Uterus (tissue), 3 donors: ENCODE measurements at regions not wholly inside any gene's neighbourhood (a gene's known extent, or its start where the extent isn't known, plus 50 kb on each side); places are given as distances from the start of the nearest gene placed in this dataset.

Source experiments
- DNase-seq, 2 donors: peaks; one replicate each; pipeline ENCODE4 v3.0.0-alpha.2; 2019 to 2020
- H3K27ac ChIP-seq, 2 donors: fragments of 200-600 bp; sonication (generic); 1 replicate in 1 of 2; 2 replicates in 1 of 2; pipeline ENCODE4 v1.5.1; 2016 to 2018
- H3K27me3 ChIP-seq, 2 donors: fragments of 200-600 bp; sonication (generic); one replicate each; pipeline ENCODE4 v1.5.1; 2018 to 2019; ENCODE audit warnings: control low read depth in 1 of 2
- H3K36me3 ChIP-seq, 2 donors: fragments of 200-600 bp; sonication (generic); one replicate each; pipeline ENCODE4 v1.5.1; 2019; ENCODE audit warnings: control low read depth in 1 of 2
- H3K4me1 ChIP-seq, 2 donors: fragments of 200-600 bp; sonication (generic); one replicate each; pipeline ENCODE4 v1.5.1; 2018 to 2019; ENCODE audit warnings: control low read depth in 1 of 2
- H3K4me3 ChIP-seq, 2 donors: fragments of 200-600 bp; sonication (generic); 1 replicate in 1 of 2; 2 replicates in 1 of 2; pipeline ENCODE4 v1.5.1; 2018 to 2019; ENCODE audit warnings: mild to moderate bottlenecking in 1 of 2
- H3K9me3 ChIP-seq, 2 donors: fragments of 200-600 bp; sonication (generic); one replicate each; pipeline ENCODE4 v1.5.1; 2019; ENCODE audit warnings: control low read depth in 1 of 2
- POLR2A ChIP-seq, 2 donors: fragments of 450-650 bp; IDR thresholded peaks; one replicate each; pipeline ENCODE4 v1.6.1; 2016; ENCODE audit warnings: antibody characterized with exemption in 2 of 2, mild to moderate bottlenecking in 1 of 2, moderate library complexity in 1 of 2
- intact Hi-C: fragments of 100-400 bp; cut with DNase I; formaldehyde crosslinking; loops from one replicate; pipeline ENCODE4 v1.15.1; 2023; ENCODE audit warnings: low total_unique reads
- TF ChIP-seq, protein P1 (sequence below), 4 experiments: fragments of 200-600 bp in 2 of 4; fragments of 450-650 bp in 2 of 4; sonication (generic) in 2 of 4; IDR thresholded peaks; one replicate each; pipeline ENCODE4 v1.5.1; 2016 to 2019; ENCODE audit warnings: antibody characterized with exemption in 4 of 4, mild to moderate bottlenecking in 2 of 4, moderate library complexity in 1 of 4
- donor health status: DM: yes; HTN: yes; CAD: no.

DNA sequence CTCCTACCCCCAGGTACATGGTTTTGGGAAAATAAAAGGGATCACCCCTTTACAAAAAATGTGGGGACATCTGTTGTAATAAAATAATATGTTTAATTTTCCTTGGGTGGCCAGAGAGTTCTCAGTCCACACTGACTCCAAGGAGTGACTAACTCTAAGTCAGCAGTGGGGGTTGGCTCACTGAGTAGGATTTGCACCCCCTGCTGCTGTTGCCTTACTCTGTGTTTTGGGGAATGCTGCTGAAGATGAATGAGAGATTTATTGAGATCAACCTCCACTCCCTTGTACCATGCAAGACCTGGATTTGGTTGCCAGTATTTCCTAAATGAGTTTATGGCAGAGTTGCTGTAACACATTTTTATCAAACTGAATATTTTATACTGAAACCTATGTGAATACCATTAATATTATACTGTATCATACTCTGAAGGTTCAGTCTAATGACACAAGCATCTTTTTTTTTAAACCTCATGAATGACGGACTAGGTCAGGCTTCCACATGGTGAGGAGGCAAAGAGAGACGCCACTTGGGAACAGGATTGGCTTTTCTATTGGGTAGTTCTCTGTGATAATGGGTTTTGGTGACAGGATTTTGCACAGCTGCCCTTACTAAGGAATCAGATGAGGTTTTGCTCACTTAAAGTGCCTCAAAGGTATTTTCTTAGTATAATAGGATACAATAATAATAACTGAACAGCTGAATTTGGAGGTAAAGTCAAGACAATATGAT, 121.3 kb upstream of the OSMR start:
- intact Hi-C loops: no loop called here
- no peaks in the 10 kb centered on the region for H3K9me3 ChIP-seq
- H3K4me3 ChIP-seq: no peak overlapping the region
- no peaks in the 10 kb centered on the region for H3K36me3 ChIP-seq
- no peak overlapping the region for H3K27ac ChIP-seq
- no peaks in the 10 kb centered on the region for H3K4me1 ChIP-seq
- DNase-seq: no peak
- no peak for TF ChIP-seq POLR2A (IDR thresholded peaks at IDR 0.05)
- TF ChIP-seq, protein P1, sequence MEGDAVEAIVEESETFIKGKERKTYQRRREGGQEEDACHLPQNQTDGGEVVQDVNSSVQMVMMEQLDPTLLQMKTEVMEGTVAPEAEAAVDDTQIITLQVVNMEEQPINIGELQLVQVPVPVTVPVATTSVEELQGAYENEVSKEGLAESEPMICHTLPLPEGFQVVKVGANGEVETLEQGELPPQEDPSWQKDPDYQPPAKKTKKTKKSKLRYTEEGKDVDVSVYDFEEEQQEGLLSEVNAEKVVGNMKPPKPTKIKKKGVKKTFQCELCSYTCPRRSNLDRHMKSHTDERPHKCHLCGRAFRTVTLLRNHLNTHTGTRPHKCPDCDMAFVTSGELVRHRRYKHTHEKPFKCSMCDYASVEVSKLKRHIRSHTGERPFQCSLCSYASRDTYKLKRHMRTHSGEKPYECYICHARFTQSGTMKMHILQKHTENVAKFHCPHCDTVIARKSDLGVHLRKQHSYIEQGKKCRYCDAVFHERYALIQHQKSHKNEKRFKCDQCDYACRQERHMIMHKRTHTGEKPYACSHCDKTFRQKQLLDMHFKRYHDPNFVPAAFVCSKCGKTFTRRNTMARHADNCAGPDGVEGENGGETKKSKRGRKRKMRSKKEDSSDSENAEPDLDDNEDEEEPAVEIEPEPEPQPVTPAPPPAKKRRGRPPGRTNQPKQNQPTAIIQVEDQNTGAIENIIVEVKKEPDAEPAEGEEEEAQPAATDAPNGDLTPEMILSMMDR (IDR thresholded peaks at IDR 0.05): no peak
- no peaks in the 10 kb centered on the region for H3K27me3 ChIP-seq

DNA sequence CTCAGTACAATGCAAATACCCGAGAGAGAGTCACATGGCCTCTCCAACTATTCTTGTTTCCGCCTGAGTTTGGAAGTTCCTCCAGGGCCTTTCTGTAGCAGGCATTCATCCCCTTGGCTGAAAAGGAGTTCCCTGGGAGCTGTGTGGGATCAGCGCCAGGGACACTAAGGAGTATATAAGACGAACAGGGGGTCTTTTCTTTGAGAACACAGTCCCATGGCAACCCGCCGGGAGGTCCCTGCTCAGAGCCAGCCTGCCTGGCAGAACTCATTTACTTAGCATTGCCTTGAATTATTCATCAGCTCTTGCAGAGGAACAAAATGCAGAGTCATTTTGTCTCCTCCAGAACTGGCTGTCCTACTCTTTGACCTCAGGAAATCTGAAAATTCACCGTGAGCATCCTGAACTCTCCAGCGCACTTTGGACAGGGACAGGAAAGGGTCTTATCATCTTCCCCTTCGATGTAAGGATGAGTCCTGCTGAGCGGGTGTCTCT, 120.4 kb upstream of the OSMR start:
- TF ChIP-seq POLR2A (IDR thresholded peaks at IDR 0.05): no peak
- TF ChIP-seq, protein P1 (IDR thresholded peaks at IDR 0.05): no peak
- no peaks in the 10 kb centered on the region for H3K9me3 ChIP-seq

DNA sequence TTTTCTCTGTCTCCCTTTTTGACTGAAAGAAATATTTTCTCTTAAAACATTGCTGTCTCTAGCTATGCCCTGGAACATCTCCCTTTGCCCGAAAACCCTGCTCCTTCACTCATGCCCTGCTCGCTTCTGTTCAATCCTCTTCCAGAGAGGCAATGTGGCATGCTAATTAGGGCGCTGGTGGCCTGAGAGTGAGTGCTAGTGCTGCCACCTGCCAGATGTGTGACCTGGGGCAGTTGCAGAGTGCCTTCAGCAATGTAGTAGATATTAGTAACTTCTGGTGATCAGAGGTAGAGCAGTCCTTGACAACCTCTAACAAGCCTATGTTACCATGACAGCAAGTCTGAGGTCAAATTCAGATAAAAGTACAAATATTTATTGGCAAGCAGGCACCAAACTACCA, 119.5 kb upstream of the OSMR start:
- no peak for TF ChIP-seq POLR2A (IDR thresholded peaks at IDR 0.05)
- TF ChIP-seq, protein P1 (IDR thresholded peaks at IDR 0.05): no peak
- no peaks in the 10 kb centered on the region for H3K27me3 ChIP-seq
- intact Hi-C loops: no loop called here

More for the DNA sequence above, 120.4 kb upstream of the OSMR start:
- Histone ChIP-seq H3K27me3 (no peaks in the 10 kb centered on the region), H3K4me3 (no peak overlapping the region), H3K4me1 (no peaks in the 10 kb centered on the region), H3K27ac (no peak overlapping the region), H3K36me3 (no peaks in the 10 kb centered on the region)
- intact Hi-C loops: no loop called here
- no peak for DNase-seq

DNA sequence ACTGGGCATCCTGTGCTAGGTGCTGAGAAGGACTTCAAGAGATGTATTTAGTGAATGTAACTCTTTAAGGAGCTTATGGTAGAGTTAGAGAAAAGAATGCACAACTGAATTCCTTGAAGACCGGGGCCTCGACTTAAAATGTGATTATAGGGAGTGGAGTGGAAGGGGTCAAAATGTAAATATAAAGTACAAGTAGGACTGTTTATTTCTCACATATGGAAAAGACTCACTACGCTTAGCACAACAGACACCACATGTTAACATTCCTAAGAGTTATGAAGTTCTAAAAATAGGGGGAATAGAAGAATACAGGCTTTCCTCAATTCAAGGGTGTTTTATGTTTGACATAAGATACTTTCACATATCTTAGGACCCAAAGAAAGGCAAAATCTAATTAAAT, 117.8 kb upstream of the OSMR start:
- intact Hi-C loops: no loop called here
- Histone ChIP-seq H3K36me3 (no peaks in the 10 kb centered on the region), H3K27ac (no peak overlapping the region), H3K9me3 (no peaks in the 10 kb centered on the region), H3K4me3 (no peak overlapping the region), H3K4me1 (no peaks in the 10 kb centered on the region), H3K27me3 (no peaks in the 10 kb centered on the region)
- no peak for DNase-seq
- TF ChIP-seq POLR2A (IDR thresholded peaks at IDR 0.05): no peak
- TF ChIP-seq, protein P1 (IDR thresholded peaks at IDR 0.05): no peak

More for the DNA sequence above, 119.5 kb upstream of the OSMR start:
- H3K4me1 ChIP-seq: no peaks in the 10 kb centered on the region
- H3K36me3 ChIP-seq: no peaks in the 10 kb centered on the region
- no peak overlapping the region for H3K4me3 ChIP-seq
- H3K27ac ChIP-seq: no peak overlapping the region
- DNase-seq: no peak
- no peaks in the 10 kb centered on the region for H3K9me3 ChIP-seq

DNA sequence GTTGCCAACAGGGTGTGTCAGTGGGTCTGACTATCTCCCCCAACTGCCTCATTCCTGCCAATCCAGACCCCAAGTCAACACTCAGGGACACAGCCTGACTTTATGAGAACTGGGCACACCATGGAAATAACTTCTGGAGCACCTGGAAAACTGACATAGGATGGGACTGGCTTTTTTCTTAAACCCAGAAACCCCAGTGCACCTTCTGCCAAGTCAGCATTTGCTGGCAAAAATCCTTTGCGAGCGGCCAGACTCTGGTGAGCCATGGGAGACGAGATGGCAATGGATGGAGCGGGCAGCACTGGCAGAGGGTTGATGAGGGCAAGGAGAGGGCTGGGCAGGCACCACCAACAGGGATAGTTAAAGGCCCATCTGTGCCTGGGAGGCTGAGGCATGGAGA, 114.4 kb upstream of the OSMR start:
- Histone ChIP-seq H3K9me3 (no peaks in the 10 kb centered on the region), H3K27ac (no peak overlapping the region), H3K27me3 (no peaks in the 10 kb centered on the region), H3K4me3 (no peak overlapping the region), H3K36me3 (no peaks in the 10 kb centered on the region), H3K4me1 (no peaks in the 10 kb centered on the region)
- intact Hi-C loops: no loop called here
- no peak for DNase-seq
- no peak for TF ChIP-seq POLR2A (IDR thresholded peaks at IDR 0.05)
- TF ChIP-seq, protein P1 (IDR thresholded peaks at IDR 0.05): no peak
